ENCODE measurements at regions not wholly inside any gene's neighbourhood (a gene's known extent, or its start where the extent isn't known, plus 50 kb on each side); places are given as distances from the start of the nearest gene placed in this dataset.
A peak's percentile ranks its signal among the peaks of the same experiment; 100 is the strongest.

DNA sequence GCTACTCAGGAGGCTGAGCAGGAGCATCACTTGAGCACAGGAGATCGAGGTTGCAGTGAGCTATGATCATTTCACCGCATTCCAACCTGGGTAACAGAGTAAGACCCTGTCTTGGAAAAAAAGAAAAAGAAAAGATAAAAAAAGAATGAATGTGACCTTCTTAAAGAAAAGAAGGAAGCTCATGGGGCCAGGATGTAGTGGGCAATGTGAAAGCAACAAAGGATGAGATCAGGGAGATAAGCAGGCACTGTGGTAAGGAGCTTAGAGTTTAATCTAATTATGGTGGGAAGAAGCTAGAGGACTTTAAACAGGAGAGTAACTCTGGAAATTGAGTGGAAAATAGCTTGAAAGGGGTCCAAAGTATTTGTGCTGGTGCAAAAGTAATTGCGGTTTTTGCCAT lies 231.6 kb upstream of the UBE2E2 start:
- H3K36me3 ChIP-seq (ENCODE audit: control insufficient read depth, insufficient read depth, low read length): no peaks in the 10 kb centered on the region
- H3K27ac Mint-ChIP-seq: no peak overlapping the region
- H3K27me3 Mint-ChIP-seq (ENCODE audit: low read depth in 2 of 2): no peaks in the 10 kb centered on the region
- no peaks in the 10 kb centered on the region for H3K4me1 ChIP-seq (ENCODE audit: control insufficient read depth, insufficient read depth, low read length)
- ATAC-seq: no peak
- H3K36me3 Mint-ChIP-seq: no peaks in the 10 kb centered on the region
- H3K9me3 Mint-ChIP-seq: peaks cover 0 to 4% of the 10 kb centered on the region in 2 donors
- H3K9me3 ChIP-seq (ENCODE audit: control insufficient read depth, insufficient read depth, low read length): no peaks in the 10 kb centered on the region
- WGBS (ENCODE audit: insufficient coverage): 95% methylated on average over 3 of the region's 3 CpGs
- intact Hi-C loops (cut with micrococcal nuclease): no loop called here
- H3K4me3 Mint-ChIP-seq: no peak overlapping the region
- no peak overlapping the region for H3K27ac ChIP-seq (ENCODE audit: low read length)
- DNase-seq: no peak
- H3K27me3 ChIP-seq (ENCODE audit: control insufficient read depth, insufficient read depth, low read length): no peaks in the 10 kb centered on the region
- TF ChIP-seq CTCF (IDR thresholded peaks at IDR 0.05): no peak
- no peak overlapping the region for H3K4me3 ChIP-seq (ENCODE audit: low read length)
- H3K4me1 Mint-ChIP-seq: no peaks in the 10 kb centered on the region

GRCh38 chr3:22977042-22977441 lies 226.1 kb upstream of the UBE2E2 start:
- Histone ChIP-seq H3K36me3 (ENCODE audit: control insufficient read depth, insufficient read depth, low read length) (no peaks in the 10 kb centered on the region), H3K4me3 (ENCODE audit: low read length) (no peak overlapping the region), H3K27me3 (ENCODE audit: control insufficient read depth, insufficient read depth, low read length) (no peaks in the 10 kb centered on the region), H3K27ac (ENCODE audit: low read length) (no peak overlapping the region), H3K9me3 (ENCODE audit: control insufficient read depth, insufficient read depth, low read length) (no peaks in the 10 kb centered on the region), H3K4me1 (ENCODE audit: control insufficient read depth, insufficient read depth, low read length) (no peaks in the 10 kb centered on the region)
- no peak for ATAC-seq
- intact Hi-C loops (cut with micrococcal nuclease): no loop called here
- TF ChIP-seq CTCF (IDR thresholded peaks at IDR 0.05): no peak
- no peak overlapping the region for H3K27ac Mint-ChIP-seq
- no peak for DNase-seq
- 89% methylated on average over 2 of the region's 2 CpGs for WGBS (ENCODE audit: insufficient coverage)
- no peak overlapping the region for H3K4me3 Mint-ChIP-seq
- H3K4me1 Mint-ChIP-seq: no peaks in the 10 kb centered on the region
- peaks cover 0 to under 1% of the 10 kb centered on the region in 2 donors for H3K9me3 Mint-ChIP-seq
- no peaks in the 10 kb centered on the region for H3K27me3 Mint-ChIP-seq (ENCODE audit: low read depth in 2 of 2)
- no peaks in the 10 kb centered on the region for H3K36me3 Mint-ChIP-seq

GRCh38 chr3:22977650-22978289 lies 225.4 kb upstream of the UBE2E2 start:
- Mint-ChIP-seq H3K27me3 (ENCODE audit: low read depth in 2 of 2) (no peaks in the 10 kb centered on the region), H3K4me3 (no peak overlapping the region), H3K36me3 (no peaks in the 10 kb centered on the region), H3K27ac (no peak overlapping the region), H3K4me1 (no peaks in the 10 kb centered on the region), H3K9me3 (peaks cover 0 to 2% of the 10 kb centered on the region in 2 donors)
- no peak for DNase-seq
- WGBS (ENCODE audit: insufficient coverage): 54% methylated on average over 2 of the region's 3 CpGs
- no peak overlapping the region for H3K4me3 ChIP-seq (ENCODE audit: low read length)
- H3K4me1 ChIP-seq (ENCODE audit: control insufficient read depth, insufficient read depth, low read length): no peaks in the 10 kb centered on the region
- intact Hi-C loops (cut with micrococcal nuclease): no loop called here
- peak in 1 of 3 donors; percentile 24 for ATAC-seq
- H3K9me3 ChIP-seq (ENCODE audit: control insufficient read depth, insufficient read depth, low read length): no peaks in the 10 kb centered on the region
- TF ChIP-seq CTCF (IDR thresholded peaks at IDR 0.05): no peak
- H3K36me3 ChIP-seq (ENCODE audit: control insufficient read depth, insufficient read depth, low read length): no peaks in the 10 kb centered on the region
- H3K27me3 ChIP-seq (ENCODE audit: control insufficient read depth, insufficient read depth, low read length): no peaks in the 10 kb centered on the region
- H3K27ac ChIP-seq (ENCODE audit: low read length): no peak overlapping the region

DNA sequence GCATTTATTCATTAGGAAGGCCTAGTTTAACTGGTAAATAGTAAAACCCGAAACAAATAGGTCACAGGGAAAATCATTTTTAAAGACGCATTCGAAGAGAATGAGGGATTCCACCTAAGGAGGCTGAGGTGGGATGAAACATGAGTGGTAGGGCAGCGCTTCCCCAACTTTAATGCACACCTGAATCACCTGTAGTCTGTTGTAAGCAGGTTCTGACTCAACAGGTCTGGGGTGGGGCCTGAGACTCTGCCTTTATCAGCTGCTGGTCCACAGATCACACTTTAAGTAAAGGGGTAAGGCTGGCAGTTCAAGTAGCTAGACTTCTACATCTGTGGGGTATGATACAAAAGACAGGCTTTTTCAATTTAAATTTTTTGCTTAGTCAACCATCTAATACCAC lies 223.5 kb upstream of the UBE2E2 start:
- Histone ChIP-seq H3K4me1 (ENCODE audit: control insufficient read depth, insufficient read depth, low read length) (no peaks in the 10 kb centered on the region), H3K36me3 (ENCODE audit: control insufficient read depth, insufficient read depth, low read length) (no peaks in the 10 kb centered on the region), H3K4me3 (ENCODE audit: low read length) (no peak overlapping the region), H3K27me3 (ENCODE audit: control insufficient read depth, insufficient read depth, low read length) (no peaks in the 10 kb centered on the region), H3K9me3 (ENCODE audit: control insufficient read depth, insufficient read depth, low read length) (no peaks in the 10 kb centered on the region), H3K27ac (ENCODE audit: low read length) (no peak overlapping the region)
- intact Hi-C loops (cut with micrococcal nuclease): no loop called here
- WGBS (ENCODE audit: insufficient coverage): 89% methylated on average over 4 of the region's 4 CpGs
- TF ChIP-seq CTCF (IDR thresholded peaks at IDR 0.05): no peak
- ATAC-seq: no peak
- Mint-ChIP-seq H3K4me1 (no peaks in the 10 kb centered on the region), H3K9me3 (peaks cover 0 to 2% of the 10 kb centered on the region in 2 donors), H3K36me3 (no peaks in the 10 kb centered on the region), H3K27me3 (ENCODE audit: low read depth in 2 of 2) (no peaks in the 10 kb centered on the region), H3K4me3 (no peak overlapping the region), H3K27ac (no peak overlapping the region)
- no peak for DNase-seq
